H1 (cell line): ENCODE measurements at regions not wholly inside any gene's neighbourhood (a gene's known extent, or its start where the extent isn't known, plus 50 kb on each side); places are given as distances from the start of the nearest gene placed in this dataset.

ENCODE experiments used
- CTCF ChIA-PET: fragments of 300-600 bp; sonication (Branson Sonifier 250); formaldehyde crosslinking; loops from one replicate; lab custom pipeline; 2021; ENCODE audit not compliant: partially characterized antibody; lab: Charles Lee
- POLR2A ChIA-PET: fragments of 300-600 bp; sonication (Branson Sonifier 250); formaldehyde crosslinking; loops from one replicate; lab custom pipeline; 2021; ENCODE audit warnings: inconsistent platforms; ENCODE audit not compliant: partially characterized antibody; lab: Charles Lee
- DNase-seq, 2 experiments: peaks; one replicate each; pipeline versions ENCODE4 v3.0.0 to v3.0.0-alpha.2; 2010 to 2022; ENCODE audit warnings: low spot score in 2 of 2, low read depth in 1 of 2, mixed read lengths in 1 of 2
- FAIRE-seq: peaks from 2 replicates; lab custom pipeline; 2011; peaks lifted over from hg19 to GRCh38; lab: Jason Lieb, UNC
- H2AFZ ChIP-seq: 2 replicates; pipeline ENCODE4 v1.8.1; 2012; ENCODE audit warnings: low read length, inconsistent platforms
- H2AK5ac ChIP-seq: 2 replicates; pipeline ENCODE4 v1.6.1; 2013; ENCODE audit warnings: low read depth, low read length
- H2BK120ac ChIP-seq: replicated peaks from 2 replicates; pipeline ENCODE3; 2013; ENCODE audit warnings: low read depth, low read length, inconsistent platforms
- H2BK12ac ChIP-seq: 2 replicates; pipeline ENCODE4 v1.6.1; 2013; ENCODE audit warnings: low read depth, low read length
- H2BK15ac ChIP-seq: 2 replicates; pipeline ENCODE4 v1.6.1; 2013; ENCODE audit warnings: low read length
- H2BK20ac ChIP-seq: 2 replicates; pipeline ENCODE4 v1.6.1; 2013; ENCODE audit warnings: low read length
- H2BK5ac ChIP-seq: 2 replicates; pipeline ENCODE4 v1.6.1; 2013; ENCODE audit warnings: low read depth, low read length
- H3K14ac ChIP-seq: 2 replicates; pipeline ENCODE4 v1.6.1; 2013; ENCODE audit warnings: inconsistent platforms; ENCODE audit not compliant: insufficient read length
- H3K18ac ChIP-seq: 2 replicates; pipeline ENCODE4 v1.6.1; 2013; ENCODE audit warnings: low read length; ENCODE audit errors: extremely low read depth
- H3K23ac ChIP-seq: 2 replicates; pipeline ENCODE4 v1.6.1; 2013; ENCODE audit warnings: inconsistent platforms; ENCODE audit not compliant: insufficient read length
- H3K23me2 ChIP-seq: 2 replicates; pipeline ENCODE4 v1.6.1; 2013; ENCODE audit warnings: low read depth, low read length
- H3K27ac ChIP-seq: 2 replicates; pipeline ENCODE4 v1.6.1; 2011; ENCODE audit warnings: low read depth, low read length, inconsistent platforms
- H3K27me3 ChIP-seq, 4 experiments: replicated peaks in 1 of 4; 1 replicate in 1 of 4; 2 replicates in 3 of 4; pipeline versions ENCODE4 v1.6.1 to v1.8.1; 2011 to 2013; ENCODE audit warnings: low read length in 3 of 4, mild to moderate bottlenecking in 3 of 4, inconsistent platforms in 2 of 4, mixed read lengths in 2 of 4, moderate library complexity in 1 of 4; ENCODE audit not compliant: control insufficient read depth in 3 of 4, insufficient read depth in 3 of 4; ENCODE audit errors: extremely low read depth in 1 of 4
- H3K36me3 ChIP-seq, 4 experiments: 2 replicates each; pipeline versions ENCODE4 v1.6.1 to v1.8.1; 2011 to 2013; ENCODE audit warnings: mild to moderate bottlenecking in 4 of 4, low read length in 3 of 4, moderate library complexity in 2 of 4, control low read depth in 1 of 4, inconsistent platforms in 1 of 4; ENCODE audit not compliant: insufficient read depth in 4 of 4, control insufficient read depth in 2 of 4
- H3K4ac ChIP-seq: replicated peaks from 2 replicates; pipeline ENCODE3; 2013; ENCODE audit warnings: low read length, low read depth, mixed read lengths, inconsistent platforms; ENCODE audit not compliant: insufficient read length
- H3K4me1 ChIP-seq, 4 experiments: replicated peaks in 1 of 4; 1 replicate in 1 of 4; 2 replicates in 3 of 4; pipeline versions ENCODE4 v1.6.1 to v1.8.1; 2011 to 2013; ENCODE audit warnings: low read length in 3 of 4, inconsistent platforms in 2 of 4, mixed read lengths in 1 of 4; ENCODE audit not compliant: insufficient read depth in 4 of 4, control insufficient read depth in 3 of 4
- H3K4me2 ChIP-seq, 2 experiments: 2 replicates each; pipeline versions ENCODE4 v1.6.1 to v1.8.1; 2011 to 2013; ENCODE audit warnings: low read depth in 2 of 2, low read length in 2 of 2, control low read depth in 1 of 2, inconsistent platforms in 1 of 2, mild to moderate bottlenecking in 1 of 2; ENCODE audit not compliant: insufficient read depth in 1 of 2
- H3K4me3 ChIP-seq, 4 experiments: fragments of 200-600, 300-600 bp in 1 of 4; sonication (generic), shearing (Covaris generic), sonication (Bioruptor Twin) in 1 of 4; 2 replicates each; pipeline versions ENCODE4 v1.5.1 to v1.8.1; 2011 to 2016; ENCODE audit warnings: low read length in 4 of 4, low read depth in 3 of 4, control low read depth in 2 of 4, inconsistent platforms in 2 of 4, mild to moderate bottlenecking in 2 of 4, mixed read lengths in 1 of 4, moderate library complexity in 1 of 4; ENCODE audit not compliant: insufficient read depth in 2 of 4; ENCODE audit errors: extremely low read depth in 1 of 4
- H3K56ac ChIP-seq: replicated peaks from 2 replicates; pipeline ENCODE3; 2013; ENCODE audit warnings: low read depth, mild to moderate bottlenecking, mixed read lengths, low read length, inconsistent platforms; ENCODE audit not compliant: insufficient read length
- H3K79me1 ChIP-seq: 2 replicates; pipeline ENCODE4 v1.6.1; 2013; ENCODE audit warnings: low read depth, low read length, control low read depth
- H3K79me2 ChIP-seq, 2 experiments: 2 replicates each; pipeline versions ENCODE4 v1.6.1 to v1.8.1; 2012 to 2013; ENCODE audit warnings: low read length in 2 of 2, mild to moderate bottlenecking in 2 of 2, inconsistent platforms in 1 of 2; ENCODE audit not compliant: insufficient read depth in 2 of 2, control insufficient read depth in 1 of 2
- H3K9ac ChIP-seq, 4 experiments: replicated peaks in 1 of 4; 1 replicate in 1 of 4; 2 replicates in 3 of 4; pipeline versions ENCODE4 v1.6.1 to v1.8.1; 2011 to 2013; ENCODE audit warnings: low read depth in 3 of 4, low read length in 3 of 4, control low read depth in 2 of 4, mild to moderate bottlenecking in 2 of 4, moderate library complexity in 2 of 4, inconsistent platforms in 1 of 4; ENCODE audit errors: extremely low read depth in 1 of 4
- H3K9me3 ChIP-seq, 2 experiments: 2 replicates each; pipeline versions ENCODE4 v1.6.1 to v1.8.1; 2012 to 2013; ENCODE audit warnings: mild to moderate bottlenecking in 2 of 2, moderate library complexity in 2 of 2, control low read depth in 1 of 2, inconsistent platforms in 1 of 2, low read depth in 1 of 2, low read length in 1 of 2, mixed read lengths in 1 of 2; ENCODE audit not compliant: insufficient read depth in 2 of 2
- H4K20me1 ChIP-seq, 2 experiments: replicated peaks in 1 of 2; 2 replicates each; pipeline versions ENCODE3 to v1.8.1; 2011 to 2013; ENCODE audit warnings: inconsistent platforms in 2 of 2, low read length in 2 of 2, mild to moderate bottlenecking in 1 of 2; ENCODE audit not compliant: insufficient read depth in 2 of 2, control insufficient read depth in 1 of 2
- H4K5ac ChIP-seq: 2 replicates; pipeline ENCODE4 v1.6.1; 2013; ENCODE audit warnings: low read length, low read depth, mixed read lengths, inconsistent platforms; ENCODE audit not compliant: insufficient read length
- H4K8ac ChIP-seq: 2 replicates; pipeline ENCODE4 v1.8.0; 2013; ENCODE audit warnings: mild to moderate bottlenecking, moderate library complexity, low read length, inconsistent platforms; ENCODE audit not compliant: insufficient read depth; ENCODE audit errors: extremely low read depth
- H4K91ac ChIP-seq: replicated peaks from 2 replicates; pipeline ENCODE3; 2013; ENCODE audit warnings: low read length, mixed read lengths, inconsistent platforms; ENCODE audit not compliant: insufficient read length
- CHD2 ChIP-seq: IDR thresholded peaks from 2 replicates; pipeline ENCODE4 v1.6.1; 2012; ENCODE audit warnings: low read length, improper control_type of control experiment
- NRF1 ChIP-seq: IDR thresholded peaks from 2 replicates; pipeline ENCODE4 v1.6.1; 2011; ENCODE audit warnings: mild to moderate bottlenecking, low read depth, low read length, improper control_type of control experiment
- PHF8 ChIP-seq: fragments of 200-600 bp; sonication (generic); conservative IDR thresholded peaks from 2 replicates; pipeline ENCODE4 v1.7.1; 2012; ENCODE audit warnings: low read depth, mild to moderate bottlenecking, inconsistent platforms, low read length, moderate library complexity
- SIRT6 ChIP-seq: IDR thresholded peaks from one replicate; pipeline ENCODE4 v1.7.1; 2012; ENCODE audit warnings: low read length, inconsistent platforms
- SIX5 ChIP-seq: IDR thresholded peaks from 2 replicates; pipeline ENCODE4 v1.6.1; 2011; ENCODE audit warnings: mild to moderate bottlenecking, low read depth, low read length
- TBP ChIP-seq: IDR thresholded peaks from 2 replicates; pipeline ENCODE4 v1.6.1; 2011; ENCODE audit warnings: low read depth, low read length, improper control_type of control experiment
- WGBS, 2 experiments: shearing (Covaris generic) in 1 of 2; methylation state at CpG; one replicate each; pipeline versions ENCODE4 v1.1.6 to v1.1.7; 2013 to 2015; ENCODE audit warnings: low lambda C conversion rate in 2 of 2, mixed read lengths in 2 of 2, inconsistent platforms in 1 of 2, low coverage in 1 of 2, missing lambda C conversion rate in 1 of 2; ENCODE audit not compliant: insufficient replicate concordance in 2 of 2, insufficient coverage in 1 of 2, insufficient read length in 1 of 2; ENCODE audit errors: extremely low coverage in 1 of 2, missing lambda C conversion rate in 1 of 2; 5-methylcytosine and 5-hydroxymethylcytosine counted together

- no peak for FAIRE-seq
Observed at GRCh38 chr6:90386399-90387382, 90.0 kb upstream of the BACH2 start.

More at GRCh38 chr6:90386399-90387382, 90.0 kb upstream of the BACH2 start:
- no peak for TF ChIP-seq CHD2
- TF ChIP-seq SIX5: no peak
- no peak for TF ChIP-seq SIRT6
- TF ChIP-seq NRF1: no peak
- no peak for TF ChIP-seq PHF8
- no peak for TF ChIP-seq TBP
- no peak overlapping the region for H3K4me3 ChIP-seq
- H2BK12ac ChIP-seq: no peak overlapping the region; the same call in 1 of the 2 replicates
- no peak overlapping the region for H4K5ac ChIP-seq
- peak overlapping the region; percentile 36; the same call in 1 of the 2 replicates for H2BK20ac ChIP-seq
- H3K27ac ChIP-seq: no peak overlapping the region
- H4K8ac ChIP-seq: no peak overlapping the region
- peak overlapping the region in 1 of 2 experiments; percentile 20; a peak in 1 of 4 replicates for H3K4me2 ChIP-seq
- H2BK120ac ChIP-seq: no peak overlapping the region
- H2BK15ac ChIP-seq: no peak overlapping the region
- H3K56ac ChIP-seq: no peak overlapping the region
- H3K4me1 ChIP-seq: peaks cover 5 to 17% (median 11%) of the 10 kb centered on the region in 4 experiments
- H2AK5ac ChIP-seq: no peak overlapping the region
- H3K23me2 ChIP-seq: no peaks in the 10 kb centered on the region
- POLR2A ChIA-PET: no interaction called here
- H2AFZ ChIP-seq: no peak overlapping the region
- no peaks in the 10 kb centered on the region for H3K79me1 ChIP-seq
- H4K91ac ChIP-seq: no peak overlapping the region
- CTCF ChIA-PET: interaction anchor here (0.7 to 8.7 kb wide), 6 partner anchors 16 to 99 kb away, joined by 3 to 94 read pairs (median 4); no protein-coding TSS in a partner anchor
- no peak overlapping the region for H3K14ac ChIP-seq
- H4K20me1 ChIP-seq: no peaks in the 10 kb centered on the region
- DNase-seq: no peak
- no peak overlapping the region for H3K23ac ChIP-seq
- WGBS, 2 experiments: 73% methylated on average over 10 of the region's 10 CpGs; no CpG with 5 or more reads in 1 of the 2 experiments
- no peaks in the 10 kb centered on the region for H3K27me3 ChIP-seq
- no peak overlapping the region for H3K4ac ChIP-seq
- H2BK5ac ChIP-seq: no peak overlapping the region
- H3K36me3 ChIP-seq: no peaks in the 10 kb centered on the region
- no peaks in the 10 kb centered on the region for H3K9me3 ChIP-seq
- no peaks in the 10 kb centered on the region for H3K79me2 ChIP-seq
- peak overlapping the region; percentile 9; the same call in 1 of the 2 replicates for H3K18ac ChIP-seq
- H3K9ac ChIP-seq: peak overlapping the region in 1 of 4 experiments; percentile 9; a peak in 1 of 7 replicates
